ENCODE measurements at regions not wholly inside any gene's neighbourhood (a gene's known extent, or its start where the extent isn't known, plus 50 kb on each side); places are given as distances from the start of the nearest gene placed in this dataset.

DNA sequence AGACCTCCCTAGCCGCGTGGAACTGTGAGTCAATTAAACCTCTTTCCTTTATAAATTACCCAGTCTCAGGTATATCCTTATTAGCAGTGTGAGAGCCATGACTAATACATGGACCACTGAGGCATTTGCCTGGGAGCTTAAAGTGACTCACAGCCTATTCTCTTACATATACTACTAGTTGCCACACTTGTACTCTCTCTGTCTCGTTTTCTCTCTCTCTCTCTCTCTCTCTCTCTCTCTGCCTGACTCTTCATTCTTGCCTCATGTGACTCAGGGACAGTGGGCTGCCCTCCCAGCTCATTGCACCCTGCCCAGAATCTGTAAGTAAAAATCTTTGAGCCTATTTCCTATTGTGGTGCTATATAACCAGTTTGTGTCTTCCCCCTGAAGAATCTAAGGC, 238.5 kb upstream of the MAGI2 start:
- no peak overlapping the region for H3K4me3 ChIP-seq (ENCODE audit: low read length)
- no peaks in the 10 kb centered on the region for H3F3A ChIP-seq (ENCODE audit: insufficient read depth, low read length)
- no peaks in the 10 kb centered on the region for H3K4me1 ChIP-seq (ENCODE audit: low read length)
- no peaks in the 10 kb centered on the region for H3K27me3 ChIP-seq (replicated peaks; ENCODE audit: insufficient read depth, low read length)
- no peak overlapping the region for H3K4me2 ChIP-seq (ENCODE audit: low read depth, low read length)
- H3K9me3 ChIP-seq (replicated peaks; ENCODE audit: insufficient read depth, low read length) = no peaks in the 10 kb centered on the region
- no peaks in the 10 kb centered on the region for H3K79me2 ChIP-seq (ENCODE audit: low read length)
- DNase-seq = no peak
- H3K9ac ChIP-seq (ENCODE audit: low read length) = no peak overlapping the region
- no peaks in the 10 kb centered on the region for H3K9me2 ChIP-seq (replicated peaks; ENCODE audit: insufficient read depth, low read length)
- no peaks in the 10 kb centered on the region for H4K20me1 ChIP-seq (ENCODE audit: insufficient read depth, low read length)
- no peak for TF ChIP-seq EZH2phosphoT487 (IDR thresholded peaks at IDR 0.05; ENCODE audit: low read length)
- no peak for TF ChIP-seq EZH2 (optimal IDR thresholded peaks at IDR 0.05; ENCODE audit: low read depth, low read length)
- no peak for TF ChIP-seq CTCF (IDR thresholded peaks at IDR 0.05; ENCODE audit: low read length)
- no peak overlapping the region for H2AFZ ChIP-seq (ENCODE audit: low read length)
- no peak overlapping the region for H3K27ac ChIP-seq (ENCODE audit: low read length)
- no peaks in the 10 kb centered on the region for H3K36me3 ChIP-seq (replicated peaks; ENCODE audit: insufficient read depth, low read length)

DNA sequence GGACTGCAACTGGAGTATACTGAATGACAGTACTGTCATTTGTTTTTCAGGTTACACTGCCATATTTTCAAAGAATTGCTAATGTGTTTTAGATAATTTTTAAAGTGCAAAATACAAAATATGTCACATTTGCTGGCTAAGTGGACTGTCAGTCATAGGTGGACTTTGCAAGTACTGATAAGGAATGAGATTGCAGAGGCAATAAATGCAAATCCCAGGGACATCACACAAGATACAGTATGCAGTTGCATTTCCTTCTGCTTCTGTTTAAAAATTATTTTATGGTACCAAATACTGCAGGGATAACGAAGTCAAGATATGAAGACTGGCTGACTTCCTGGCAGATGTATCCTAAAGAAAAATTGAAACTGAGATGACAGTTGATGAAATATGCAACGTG, 237.6 kb upstream of the MAGI2 start:
- H3K27ac ChIP-seq (ENCODE audit: low read length) = no peak overlapping the region
- no peak overlapping the region for H2AFZ ChIP-seq (ENCODE audit: low read length)
- H3K27me3 ChIP-seq (replicated peaks; ENCODE audit: insufficient read depth, low read length) = no peaks in the 10 kb centered on the region
- no peak for DNase-seq
- no peaks in the 10 kb centered on the region for H3K4me1 ChIP-seq (ENCODE audit: low read length)
- H3F3A ChIP-seq (ENCODE audit: insufficient read depth, low read length) = no peaks in the 10 kb centered on the region
- H3K4me3 ChIP-seq (ENCODE audit: low read length) = no peak overlapping the region
- no peaks in the 10 kb centered on the region for H3K79me2 ChIP-seq (ENCODE audit: low read length)
- H3K36me3 ChIP-seq (replicated peaks; ENCODE audit: insufficient read depth, low read length) = no peaks in the 10 kb centered on the region
- H3K4me2 ChIP-seq (ENCODE audit: low read depth, low read length) = no peak overlapping the region
- no peaks in the 10 kb centered on the region for H4K20me1 ChIP-seq (ENCODE audit: insufficient read depth, low read length)
- H3K9me2 ChIP-seq (replicated peaks; ENCODE audit: insufficient read depth, low read length) = no peaks in the 10 kb centered on the region
- H3K9me3 ChIP-seq (replicated peaks; ENCODE audit: insufficient read depth, low read length) = no peaks in the 10 kb centered on the region
- no peak for TF ChIP-seq EZH2phosphoT487 (IDR thresholded peaks at IDR 0.05; ENCODE audit: low read length)
- TF ChIP-seq EZH2 (optimal IDR thresholded peaks at IDR 0.05; ENCODE audit: low read depth, low read length) = no peak
- no peak for TF ChIP-seq CTCF (IDR thresholded peaks at IDR 0.05; ENCODE audit: low read length)
- no peak overlapping the region for H3K9ac ChIP-seq (ENCODE audit: low read length)

- Histone ChIP-seq H3K4me1 (ENCODE audit: low read length) (no peaks in the 10 kb centered on the region), H3K36me3 (replicated peaks; ENCODE audit: insufficient read depth, low read length) (no peaks in the 10 kb centered on the region), H3K79me2 (ENCODE audit: low read length) (no peaks in the 10 kb centered on the region), H3K27ac (ENCODE audit: low read length) (no peak overlapping the region), H3F3A (ENCODE audit: insufficient read depth, low read length) (no peaks in the 10 kb centered on the region), H3K27me3 (replicated peaks; ENCODE audit: insufficient read depth, low read length) (no peaks in the 10 kb centered on the region), H3K9ac (ENCODE audit: low read length) (no peak overlapping the region), H2AFZ (ENCODE audit: low read length) (no peak overlapping the region), H4K20me1 (ENCODE audit: insufficient read depth, low read length) (no peaks in the 10 kb centered on the region), H3K9me3 (replicated peaks; ENCODE audit: insufficient read depth, low read length) (no peaks in the 10 kb centered on the region), H3K4me3 (ENCODE audit: low read length) (no peak overlapping the region), H3K9me2 (replicated peaks; ENCODE audit: insufficient read depth, low read length) (no peaks in the 10 kb centered on the region), H3K4me2 (ENCODE audit: low read depth, low read length) (no peak overlapping the region)
- DNase-seq = no peak
- no peak for TF ChIP-seq EZH2 (optimal IDR thresholded peaks at IDR 0.05; ENCODE audit: low read depth, low read length)
- TF ChIP-seq CTCF (IDR thresholded peaks at IDR 0.05; ENCODE audit: low read length) = no peak
- TF ChIP-seq EZH2phosphoT487 (IDR thresholded peaks at IDR 0.05; ENCODE audit: low read length) = no peak
Observed at GRCh38 chr7:79684384-79684783, 230.9 kb upstream of the MAGI2 start.
